K562 (cell line): ENCODE measurements at regions not wholly inside any gene's neighbourhood (a gene's known extent, or its start where the extent isn't known, plus 50 kb on each side); places are given as distances from the start of the nearest gene placed in this dataset.

Experiments used
- CBX3 ChIP-seq, 2 experiments: IDR thresholded peaks; 1 replicate in 1 of 2; 2 replicates in 1 of 2; pipeline ENCODE4 v1.6.1; 2012; ENCODE audit warnings: inconsistent platforms in 2 of 2, low read length in 2 of 2, borderline replicate concordance in 1 of 2, control low read depth in 1 of 2
- ELF4 ChIP-seq: fragments of 450-650 bp; formaldehyde crosslinking; IDR thresholded peaks from 2 replicates; pipeline ENCODE4 v1.4.0; 2022; ENCODE audit warnings: missing genetic modification characterization
- GATA2 ChIP-seq: sonication (generic); formaldehyde crosslinking; IDR thresholded peaks from 2 replicates; pipeline ENCODE4 v1.4.0; 2020; ENCODE audit warnings: mild to moderate bottlenecking, missing genetic modification reagents
- NBN ChIP-seq: fragments of 450-650 bp; IDR thresholded peaks from 2 replicates; pipeline ENCODE4 v1.6.1; 2016; ENCODE audit warnings: low read depth, mild to moderate bottlenecking
- NFIC ChIP-seq: fragments of 450-650 bp; IDR thresholded peaks from 2 replicates; pipeline ENCODE4 v1.6.1; 2017; ENCODE audit warnings: mild to moderate bottlenecking, inconsistent platforms
- NONO ChIP-seq, 2 experiments: fragments of 200-400 bp in 1 of 2; fragments of 450-650 bp in 1 of 2; formaldehyde crosslinking in 1 of 2; IDR thresholded peaks; 2 replicates each; pipeline ENCODE4 v1.6.1; 2017; ENCODE audit warnings: low read depth in 2 of 2, mild to moderate bottlenecking in 2 of 2, moderate library complexity in 2 of 2, low read length in 1 of 2
- SMAD4 ChIP-seq: fragments of 250-450 bp; sonication (Bioruptor Pico); conservative IDR thresholded peaks from 2 replicates; pipeline ENCODE4 v1.8.0; 2021; ENCODE audit warnings: inconsistent platforms, mild to moderate bottlenecking, moderate library complexity
- SMARCB1 ChIP-seq: IDR thresholded peaks from 2 replicates; pipeline ENCODE4 v1.6.1; 2011; ENCODE audit warnings: improper control_type of control experiment, low read depth; ENCODE audit not compliant: insufficient read length
- ZZZ3 ChIP-seq: fragments of 450-650 bp; IDR thresholded peaks from 2 replicates; pipeline ENCODE4 v1.6.1; 2016; ENCODE audit warnings: antibody characterized with exemption, mild to moderate bottlenecking, moderate library complexity
- TF ChIP-seq, protein P1 (sequence below), 2 experiments: fragments of 450-650 bp; formaldehyde crosslinking in 1 of 2; IDR thresholded peaks; 2 replicates each; pipeline versions ENCODE4 v1.4.0 to v1.6.1; 2014 to 2020; ENCODE audit warnings: mild to moderate bottlenecking in 2 of 2, borderline replicate concordance in 1 of 2, low read depth in 1 of 2
- TF ChIP-seq, protein P2 (sequence below), 3 experiments: IDR thresholded peaks in 2 of 3; conservative IDR thresholded peaks in 1 of 3; 2 replicates each; pipeline ENCODE4 v1.5.1; 2011 to 2012; ENCODE audit warnings: low read length in 3 of 3, mild to moderate bottlenecking in 3 of 3, control low read depth in 2 of 3, improper control_type of control experiment in 1 of 3, inconsistent platforms in 1 of 3, low read depth in 1 of 3, mixed read lengths in 1 of 3, moderate library complexity in 1 of 3; ENCODE audit not compliant: insufficient read depth in 2 of 3
- TF ChIP-seq, protein P3 (sequence below): fragments of 250-450 bp; sonication (Bioruptor Pico); IDR thresholded peaks from 2 replicates; pipeline ENCODE4 v1.8.0; 2021; ENCODE audit warnings: moderate library complexity, mild to moderate bottlenecking, inconsistent platforms
- TF ChIP-seq, protein P4 (sequence below), 2 experiments: IDR thresholded peaks; 2 replicates each; pipeline ENCODE4 v1.6.1; 2012; ENCODE audit warnings: improper control_type of control experiment in 2 of 2, low read depth in 2 of 2, low read length in 2 of 2, borderline replicate concordance in 1 of 2

DNA sequence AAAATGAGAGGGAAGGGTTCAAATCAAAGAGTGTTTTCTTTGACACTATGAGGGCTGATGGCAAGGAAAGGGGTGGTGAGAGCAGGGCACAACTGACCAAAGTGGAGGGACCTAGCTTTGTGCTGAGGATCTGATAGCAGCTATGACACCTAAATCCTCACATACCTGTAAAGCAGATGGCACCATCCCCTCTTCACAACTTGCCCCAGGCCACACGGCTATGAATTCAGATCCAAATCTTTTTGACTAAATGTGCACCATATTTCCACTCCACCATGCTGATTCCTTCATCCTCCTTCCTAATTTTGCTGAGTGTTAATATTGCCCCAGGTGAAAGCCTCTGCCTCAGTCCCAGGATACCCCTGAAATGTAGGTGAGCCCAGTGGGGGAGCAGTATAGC is 385.7 kb downstream of the PLPP3 start:
- TF ChIP-seq, protein P1, sequence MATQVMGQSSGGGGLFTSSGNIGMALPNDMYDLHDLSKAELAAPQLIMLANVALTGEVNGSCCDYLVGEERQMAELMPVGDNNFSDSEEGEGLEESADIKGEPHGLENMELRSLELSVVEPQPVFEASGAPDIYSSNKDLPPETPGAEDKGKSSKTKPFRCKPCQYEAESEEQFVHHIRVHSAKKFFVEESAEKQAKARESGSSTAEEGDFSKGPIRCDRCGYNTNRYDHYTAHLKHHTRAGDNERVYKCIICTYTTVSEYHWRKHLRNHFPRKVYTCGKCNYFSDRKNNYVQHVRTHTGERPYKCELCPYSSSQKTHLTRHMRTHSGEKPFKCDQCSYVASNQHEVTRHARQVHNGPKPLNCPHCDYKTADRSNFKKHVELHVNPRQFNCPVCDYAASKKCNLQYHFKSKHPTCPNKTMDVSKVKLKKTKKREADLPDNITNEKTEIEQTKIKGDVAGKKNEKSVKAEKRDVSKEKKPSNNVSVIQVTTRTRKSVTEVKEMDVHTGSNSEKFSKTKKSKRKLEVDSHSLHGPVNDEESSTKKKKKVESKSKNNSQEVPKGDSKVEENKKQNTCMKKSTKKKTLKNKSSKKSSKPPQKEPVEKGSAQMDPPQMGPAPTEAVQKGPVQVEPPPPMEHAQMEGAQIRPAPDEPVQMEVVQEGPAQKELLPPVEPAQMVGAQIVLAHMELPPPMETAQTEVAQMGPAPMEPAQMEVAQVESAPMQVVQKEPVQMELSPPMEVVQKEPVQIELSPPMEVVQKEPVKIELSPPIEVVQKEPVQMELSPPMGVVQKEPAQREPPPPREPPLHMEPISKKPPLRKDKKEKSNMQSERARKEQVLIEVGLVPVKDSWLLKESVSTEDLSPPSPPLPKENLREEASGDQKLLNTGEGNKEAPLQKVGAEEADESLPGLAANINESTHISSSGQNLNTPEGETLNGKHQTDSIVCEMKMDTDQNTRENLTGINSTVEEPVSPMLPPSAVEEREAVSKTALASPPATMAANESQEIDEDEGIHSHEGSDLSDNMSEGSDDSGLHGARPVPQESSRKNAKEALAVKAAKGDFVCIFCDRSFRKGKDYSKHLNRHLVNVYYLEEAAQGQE (IDR thresholded peaks at IDR 0.05; ENCODE audit: borderline replicate concordance): no peak
- TF ChIP-seq, protein P1 (CRISPR knock-in tag; IDR thresholded peaks at IDR 0.05; ENCODE audit: low read depth): no peak
- TF ChIP-seq CBX3 (IDR thresholded peaks at IDR 0.05; ENCODE audit: borderline replicate concordance in 1 of 2, low read length in 2 of 2) (no peak), NBN (no peak), NFIC (no peak), ELF4 (CRISPR knock-in tag) (no peak), GATA2 (CRISPR knock-in tag) (no peak), SMARCB1 (no peak), SMAD4 (no peak), NONO (IDR thresholded peaks at IDR 0.05; ENCODE audit: low read depth in 2 of 2, low read length in 1 of 2) (no peak), ZZZ3 (no peak)
- TF ChIP-seq, protein P2, sequence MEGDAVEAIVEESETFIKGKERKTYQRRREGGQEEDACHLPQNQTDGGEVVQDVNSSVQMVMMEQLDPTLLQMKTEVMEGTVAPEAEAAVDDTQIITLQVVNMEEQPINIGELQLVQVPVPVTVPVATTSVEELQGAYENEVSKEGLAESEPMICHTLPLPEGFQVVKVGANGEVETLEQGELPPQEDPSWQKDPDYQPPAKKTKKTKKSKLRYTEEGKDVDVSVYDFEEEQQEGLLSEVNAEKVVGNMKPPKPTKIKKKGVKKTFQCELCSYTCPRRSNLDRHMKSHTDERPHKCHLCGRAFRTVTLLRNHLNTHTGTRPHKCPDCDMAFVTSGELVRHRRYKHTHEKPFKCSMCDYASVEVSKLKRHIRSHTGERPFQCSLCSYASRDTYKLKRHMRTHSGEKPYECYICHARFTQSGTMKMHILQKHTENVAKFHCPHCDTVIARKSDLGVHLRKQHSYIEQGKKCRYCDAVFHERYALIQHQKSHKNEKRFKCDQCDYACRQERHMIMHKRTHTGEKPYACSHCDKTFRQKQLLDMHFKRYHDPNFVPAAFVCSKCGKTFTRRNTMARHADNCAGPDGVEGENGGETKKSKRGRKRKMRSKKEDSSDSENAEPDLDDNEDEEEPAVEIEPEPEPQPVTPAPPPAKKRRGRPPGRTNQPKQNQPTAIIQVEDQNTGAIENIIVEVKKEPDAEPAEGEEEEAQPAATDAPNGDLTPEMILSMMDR (IDR thresholded peaks at IDR 0.05 in 2 of 3, conservative IDR thresholded peaks at IDR 0.05 in 1 of 3; ENCODE audit: insufficient read depth in 2 of 3, low read depth in 1 of 3, low read length in 3 of 3): no peak
- TF ChIP-seq, protein P3, sequence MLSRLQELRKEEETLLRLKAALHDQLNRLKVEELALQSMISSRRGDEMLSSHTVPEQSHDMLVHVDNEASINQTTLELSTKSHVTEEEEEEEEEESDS (CRISPR knock-in tag): no peak
- TF ChIP-seq, protein P4, sequence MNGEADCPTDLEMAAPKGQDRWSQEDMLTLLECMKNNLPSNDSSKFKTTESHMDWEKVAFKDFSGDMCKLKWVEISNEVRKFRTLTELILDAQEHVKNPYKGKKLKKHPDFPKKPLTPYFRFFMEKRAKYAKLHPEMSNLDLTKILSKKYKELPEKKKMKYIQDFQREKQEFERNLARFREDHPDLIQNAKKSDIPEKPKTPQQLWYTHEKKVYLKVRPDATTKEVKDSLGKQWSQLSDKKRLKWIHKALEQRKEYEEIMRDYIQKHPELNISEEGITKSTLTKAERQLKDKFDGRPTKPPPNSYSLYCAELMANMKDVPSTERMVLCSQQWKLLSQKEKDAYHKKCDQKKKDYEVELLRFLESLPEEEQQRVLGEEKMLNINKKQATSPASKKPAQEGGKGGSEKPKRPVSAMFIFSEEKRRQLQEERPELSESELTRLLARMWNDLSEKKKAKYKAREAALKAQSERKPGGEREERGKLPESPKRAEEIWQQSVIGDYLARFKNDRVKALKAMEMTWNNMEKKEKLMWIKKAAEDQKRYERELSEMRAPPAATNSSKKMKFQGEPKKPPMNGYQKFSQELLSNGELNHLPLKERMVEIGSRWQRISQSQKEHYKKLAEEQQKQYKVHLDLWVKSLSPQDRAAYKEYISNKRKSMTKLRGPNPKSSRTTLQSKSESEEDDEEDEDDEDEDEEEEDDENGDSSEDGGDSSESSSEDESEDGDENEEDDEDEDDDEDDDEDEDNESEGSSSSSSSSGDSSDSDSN (IDR thresholded peaks at IDR 0.05; ENCODE audit: borderline replicate concordance in 1 of 2, low read depth in 2 of 2, low read length in 2 of 2): no peak
